ENCODE measurements at regions not wholly inside any gene's neighbourhood (a gene's known extent, or its start where the extent isn't known, plus 50 kb on each side); places are given as distances from the start of the nearest gene placed in this dataset.

- TF ChIP-seq, protein P1, sequence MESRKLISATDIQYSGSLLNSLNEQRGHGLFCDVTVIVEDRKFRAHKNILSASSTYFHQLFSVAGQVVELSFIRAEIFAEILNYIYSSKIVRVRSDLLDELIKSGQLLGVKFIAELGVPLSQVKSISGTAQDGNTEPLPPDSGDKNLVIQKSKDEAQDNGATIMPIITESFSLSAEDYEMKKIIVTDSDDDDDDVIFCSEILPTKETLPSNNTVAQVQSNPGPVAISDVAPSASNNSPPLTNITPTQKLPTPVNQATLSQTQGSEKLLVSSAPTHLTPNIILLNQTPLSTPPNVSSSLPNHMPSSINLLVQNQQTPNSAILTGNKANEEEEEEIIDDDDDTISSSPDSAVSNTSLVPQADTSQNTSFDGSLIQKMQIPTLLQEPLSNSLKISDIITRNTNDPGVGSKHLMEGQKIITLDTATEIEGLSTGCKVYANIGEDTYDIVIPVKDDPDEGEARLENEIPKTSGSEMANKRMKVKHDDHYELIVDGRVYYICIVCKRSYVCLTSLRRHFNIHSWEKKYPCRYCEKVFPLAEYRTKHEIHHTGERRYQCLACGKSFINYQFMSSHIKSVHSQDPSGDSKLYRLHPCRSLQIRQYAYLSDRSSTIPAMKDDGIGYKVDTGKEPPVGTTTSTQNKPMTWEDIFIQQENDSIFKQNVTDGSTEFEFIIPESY (CRISPR knock-in tag; IDR thresholded peaks at IDR 0.05): no peak
- TF ChIP-seq BMI1 (IDR thresholded peaks at IDR 0.05; ENCODE audit: low read length) (no peak), RBBP5 (IDR thresholded peaks at IDR 0.05; ENCODE audit: borderline replicate concordance, insufficient read depth, low read length, poor library complexity, severe bottlenecking) (no peak), HINFP (tag; conservative IDR thresholded peaks at IDR 0.05; ENCODE audit: low read depth) (no peak), GTF2E2 (tag; IDR thresholded peaks at IDR 0.05) (no peak), TEAD1 (CRISPR knock-in tag; IDR thresholded peaks at IDR 0.05) (no peak), ZNF174 (CRISPR knock-in tag; IDR thresholded peaks at IDR 0.05) (no peak), NFATC3 (IDR thresholded peaks at IDR 0.05) (no peak), ZFX (CRISPR knock-in tag; IDR thresholded peaks at IDR 0.05) (peak; percentile 55; the same call in 1 of the 2 replicates), ZNF445 (CRISPR knock-in tag; IDR thresholded peaks at IDR 0.05; ENCODE audit: low read depth) (no peak), LCOR (CRISPR knock-in tag; IDR thresholded peaks at IDR 0.05) (peak; percentile 55; the same call in 1 of the 2 replicates), MBD2 (IDR thresholded peaks at IDR 0.05; ENCODE audit: borderline replicate concordance, low read depth) (no peak), HNRNPLL (IDR thresholded peaks at IDR 0.05; ENCODE audit: low read depth, low read length, poor library complexity, severe bottlenecking) (no peak), SPI1 (IDR thresholded peaks at IDR 0.05; ENCODE audit: borderline replicate concordance, low read depth, low read length) (no peak), HCFC1 (IDR thresholded peaks at IDR 0.05; ENCODE audit: low read depth, low read length) (no peak), BRCA1 (IDR thresholded peaks at IDR 0.05) (no peak), BRCA1 (CRISPR knock-in tag; IDR thresholded peaks at IDR 0.05) (no peak), CCAR2 (IDR thresholded peaks at IDR 0.05; ENCODE audit: low read depth, low read length) (no peak), HDAC3 (IDR thresholded peaks at IDR 0.05; ENCODE audit: borderline replicate concordance, partially characterized antibody) (no peak), ETV5 (CRISPR knock-in tag; IDR thresholded peaks at IDR 0.05; ENCODE audit: low read depth) (no peak)
- TF ChIP-seq, protein P2, sequence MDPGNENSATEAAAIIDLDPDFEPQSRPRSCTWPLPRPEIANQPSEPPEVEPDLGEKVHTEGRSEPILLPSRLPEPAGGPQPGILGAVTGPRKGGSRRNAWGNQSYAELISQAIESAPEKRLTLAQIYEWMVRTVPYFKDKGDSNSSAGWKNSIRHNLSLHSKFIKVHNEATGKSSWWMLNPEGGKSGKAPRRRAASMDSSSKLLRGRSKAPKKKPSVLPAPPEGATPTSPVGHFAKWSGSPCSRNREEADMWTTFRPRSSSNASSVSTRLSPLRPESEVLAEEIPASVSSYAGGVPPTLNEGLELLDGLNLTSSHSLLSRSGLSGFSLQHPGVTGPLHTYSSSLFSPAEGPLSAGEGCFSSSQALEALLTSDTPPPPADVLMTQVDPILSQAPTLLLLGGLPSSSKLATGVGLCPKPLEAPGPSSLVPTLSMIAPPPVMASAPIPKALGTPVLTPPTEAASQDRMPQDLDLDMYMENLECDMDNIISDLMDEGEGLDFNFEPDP (CRISPR knock-in tag; IDR thresholded peaks at IDR 0.05): no peak
- TF ChIP-seq, protein P3, sequence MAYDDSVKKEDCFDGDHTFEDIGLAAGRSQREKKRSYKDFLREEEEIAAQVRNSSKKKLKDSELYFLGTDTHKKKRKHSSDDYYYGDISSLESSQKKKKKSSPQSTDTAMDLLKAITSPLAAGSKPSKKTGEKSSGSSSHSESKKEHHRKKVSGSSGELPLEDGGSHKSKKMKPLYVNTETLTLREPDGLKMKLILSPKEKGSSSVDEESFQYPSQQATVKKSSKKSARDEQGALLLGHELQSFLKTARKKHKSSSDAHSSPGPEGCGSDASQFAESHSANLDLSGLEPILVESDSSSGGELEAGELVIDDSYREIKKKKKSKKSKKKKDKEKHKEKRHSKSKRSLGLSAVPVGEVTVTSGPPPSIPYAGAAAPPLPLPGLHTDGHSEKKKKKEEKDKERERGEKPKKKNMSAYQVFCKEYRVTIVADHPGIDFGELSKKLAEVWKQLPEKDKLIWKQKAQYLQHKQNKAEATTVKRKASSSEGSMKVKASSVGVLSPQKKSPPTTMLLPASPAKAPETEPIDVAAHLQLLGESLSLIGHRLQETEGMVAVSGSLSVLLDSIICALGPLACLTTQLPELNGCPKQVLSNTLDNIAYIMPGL (CRISPR knock-in tag; IDR thresholded peaks at IDR 0.05): no peak
These were observed 126.7 kb upstream of the STX18 start (continued) for GRCh38 chr4:4668355-4669210.

Measured in K562 (cell line).